GM21447 (cell line): ENCODE measurements at regions not wholly inside any gene's neighbourhood (a gene's known extent, or its start where the extent isn't known, plus 50 kb on each side); places are given as distances from the start of the nearest gene placed in this dataset.

ENCODE experiments used
- ATAC-seq: cut with Tn5 transposase; IDR thresholded peaks from one replicate; pipeline ENCODE4 v1.9.1; 2021; ENCODE audit not compliant: unreplicated experiment

DNA sequence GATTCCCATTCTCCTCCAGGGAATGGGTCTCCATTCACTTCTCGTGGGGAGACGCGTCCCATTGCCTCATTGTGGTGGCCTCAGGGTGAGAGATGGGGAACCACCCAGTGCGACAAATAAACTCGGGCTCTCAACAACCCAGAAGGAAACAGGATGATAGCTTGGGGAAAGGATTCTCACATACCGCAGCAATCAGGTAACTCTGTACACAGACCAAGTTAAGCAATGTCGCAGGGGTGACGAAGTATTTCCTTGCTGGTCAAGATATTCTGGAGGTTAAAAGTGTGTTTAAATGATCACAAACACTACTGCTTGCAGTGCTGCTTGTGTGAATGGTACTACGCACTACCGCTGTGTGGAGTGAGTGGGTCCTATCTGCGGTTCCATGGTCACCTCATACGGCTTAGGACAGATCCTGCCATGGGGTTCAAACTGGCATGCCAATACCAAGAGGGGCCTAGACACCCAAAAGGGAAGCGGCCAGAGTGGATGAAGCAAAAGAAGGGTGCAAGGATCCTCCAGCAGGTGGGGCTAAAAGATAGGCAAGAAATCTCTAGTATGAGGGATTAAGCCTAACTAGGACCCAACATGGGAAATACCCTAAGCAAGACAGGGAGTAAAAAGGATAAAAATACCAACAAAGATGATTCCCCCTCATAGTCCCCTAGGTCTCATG is 143.8 kb upstream of the TMEM106B start:
- ATAC-seq = peak; percentile 79

DNA sequence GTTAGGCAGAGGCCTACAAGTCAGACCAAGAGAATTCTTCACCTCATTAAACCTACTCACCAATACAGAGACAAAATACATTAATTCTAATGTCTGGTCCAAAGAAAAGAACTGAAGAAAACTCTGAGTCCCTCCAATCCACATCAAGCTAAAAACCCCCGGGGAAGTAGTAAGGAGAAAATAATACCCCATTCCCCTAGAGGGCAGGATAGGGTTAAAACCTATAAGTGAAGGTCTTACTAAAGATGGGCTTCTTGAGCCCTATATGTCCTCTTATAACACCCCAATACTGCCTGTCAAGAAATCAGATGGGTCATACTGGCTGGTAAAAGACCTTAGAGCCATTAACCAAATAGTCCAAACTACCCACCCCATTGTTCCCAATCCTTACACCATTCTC is 141.3 kb upstream of the TMEM106B start:
- ATAC-seq = no peak

DNA sequence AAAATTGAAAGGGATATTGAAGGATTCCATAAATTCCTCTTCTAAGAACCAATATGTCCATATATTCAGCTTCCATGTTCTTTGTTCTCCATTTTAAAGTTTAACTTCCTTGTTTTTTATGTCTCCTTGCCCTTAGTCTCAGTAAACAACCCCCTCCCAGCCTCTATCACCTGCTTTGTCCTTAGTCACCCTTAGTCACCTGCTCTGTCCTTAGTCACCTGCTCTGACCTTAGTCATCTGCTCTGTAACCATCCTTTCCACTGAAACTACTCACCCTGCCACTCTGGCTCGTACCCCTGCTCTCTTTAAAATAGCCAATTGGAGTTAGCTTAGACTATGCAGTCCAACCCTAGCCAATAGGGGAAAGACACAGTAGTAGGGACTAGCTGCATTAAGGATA is 136.2 kb upstream of the TMEM106B start:
- no peak for ATAC-seq

DNA sequence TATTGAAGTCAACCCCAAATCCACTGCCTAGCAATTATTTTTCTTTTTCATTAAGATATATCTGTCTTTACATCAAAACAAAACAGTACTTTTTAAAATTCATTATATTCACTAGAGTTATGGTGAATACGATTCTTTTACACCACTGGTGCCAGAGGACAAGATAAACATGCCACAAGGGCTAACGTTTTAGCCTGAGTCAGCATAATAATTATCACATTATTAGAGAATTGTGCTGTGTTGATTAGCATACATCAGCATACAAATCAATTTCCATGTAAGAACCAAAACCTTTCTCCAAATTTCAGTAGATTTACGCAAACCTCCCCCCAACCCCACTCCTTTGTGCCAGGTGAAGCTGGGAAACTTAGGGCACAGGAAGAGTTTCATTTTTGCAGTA is 131.1 kb upstream of the TMEM106B start:
- no peak for ATAC-seq

DNA sequence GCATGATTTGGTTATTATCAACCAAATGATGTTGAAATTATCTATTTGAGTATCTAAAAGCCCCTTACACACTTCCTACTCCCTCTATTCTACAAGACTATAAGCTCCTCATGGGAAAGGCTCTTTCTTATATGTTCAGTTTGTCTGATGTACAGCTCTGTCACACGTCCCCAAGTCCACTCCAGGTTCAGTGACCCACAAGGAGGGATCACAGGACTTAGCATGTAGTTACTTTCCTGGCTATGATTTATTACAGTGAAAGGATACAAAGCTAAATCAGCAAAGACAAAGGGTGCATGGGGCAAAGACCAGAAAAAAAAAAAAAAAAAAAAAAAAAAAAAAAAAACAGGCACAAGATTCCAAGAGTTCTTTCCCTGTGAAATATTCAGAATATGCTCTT is 125.6 kb upstream of the TMEM106B start:
- ATAC-seq = no peak

DNA sequence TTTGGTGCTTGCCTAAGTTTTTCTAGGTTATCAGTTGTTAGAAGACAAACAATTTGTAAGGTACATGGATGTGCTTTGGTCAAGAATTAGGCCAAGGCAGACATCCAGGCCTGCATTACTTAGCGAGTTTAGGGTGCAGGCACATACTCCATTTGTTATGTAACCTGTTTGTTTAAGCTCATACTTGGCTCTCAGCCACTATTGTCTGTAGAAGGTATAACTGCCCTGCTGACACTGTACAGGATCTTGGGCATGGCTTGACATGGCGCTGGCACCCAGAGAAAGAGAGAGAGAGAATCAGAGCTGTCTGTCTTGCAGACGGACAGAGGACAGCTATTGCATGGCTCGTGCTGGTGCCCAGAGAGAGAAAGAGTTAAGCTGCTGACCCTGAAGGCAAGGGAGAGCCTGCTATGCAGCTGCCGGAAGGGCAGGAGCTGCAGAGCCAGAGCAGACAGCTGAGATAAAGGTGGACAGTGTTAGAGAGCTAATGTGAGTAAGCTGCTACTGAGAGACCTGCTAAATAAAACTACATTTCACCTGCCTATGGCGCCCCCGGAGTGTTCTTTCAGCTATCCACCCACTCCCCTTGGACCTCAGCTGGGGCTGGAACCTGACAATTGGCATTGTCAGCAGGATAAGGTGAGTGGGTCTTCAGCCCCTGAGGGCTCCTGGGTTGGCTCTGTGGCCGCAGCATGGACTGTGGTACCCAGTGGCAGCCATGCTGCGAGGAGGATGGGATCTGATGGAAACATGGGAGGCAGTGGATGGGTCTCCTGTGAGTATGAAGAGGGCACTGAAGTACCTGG is 120.9 kb upstream of the TMEM106B start:
- ATAC-seq = no peak

DNA sequence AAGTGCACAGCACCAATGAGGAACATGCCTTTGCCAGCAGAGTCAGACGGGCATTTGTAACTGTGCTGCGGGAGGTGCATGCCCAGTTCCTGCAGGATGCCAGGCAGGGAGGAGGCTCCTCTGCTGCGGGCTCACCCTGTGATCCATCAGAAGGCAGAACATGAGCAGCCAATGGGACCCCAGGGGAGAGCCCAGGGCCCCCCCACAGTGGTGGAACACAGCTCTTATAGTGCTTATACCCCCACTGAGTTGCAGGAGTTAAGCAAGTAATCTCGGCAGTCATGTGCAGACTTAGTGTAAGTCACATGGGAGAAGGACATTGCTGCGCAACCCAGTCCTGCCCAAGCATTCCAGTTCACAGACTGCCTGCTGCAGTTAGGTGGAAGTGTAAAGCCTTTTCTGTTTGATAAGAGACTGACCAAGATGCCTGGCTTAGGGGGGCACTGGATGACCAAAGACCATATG is 120.3 kb upstream of the TMEM106B start:
- no peak for ATAC-seq

DNA sequence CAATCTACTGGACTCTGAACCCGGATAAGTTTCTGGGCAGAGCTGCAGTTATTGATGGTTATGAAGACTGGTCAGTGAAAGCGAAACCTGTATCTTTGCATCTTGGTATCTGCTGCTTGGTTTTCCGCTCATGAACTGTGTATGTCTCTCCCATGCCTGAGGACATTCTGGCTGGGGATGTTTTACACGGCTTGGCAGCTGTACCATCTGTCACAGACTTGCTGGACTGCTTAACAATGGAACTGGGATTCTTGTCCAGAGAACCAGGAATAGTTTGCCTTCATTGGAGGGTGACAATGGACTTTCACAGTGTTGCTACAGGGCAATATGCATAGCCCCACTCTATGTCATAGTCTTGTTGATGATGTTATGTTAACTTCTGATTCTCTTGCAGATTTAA is 119.9 kb upstream of the TMEM106B start:
- ATAC-seq = no peak

DNA sequence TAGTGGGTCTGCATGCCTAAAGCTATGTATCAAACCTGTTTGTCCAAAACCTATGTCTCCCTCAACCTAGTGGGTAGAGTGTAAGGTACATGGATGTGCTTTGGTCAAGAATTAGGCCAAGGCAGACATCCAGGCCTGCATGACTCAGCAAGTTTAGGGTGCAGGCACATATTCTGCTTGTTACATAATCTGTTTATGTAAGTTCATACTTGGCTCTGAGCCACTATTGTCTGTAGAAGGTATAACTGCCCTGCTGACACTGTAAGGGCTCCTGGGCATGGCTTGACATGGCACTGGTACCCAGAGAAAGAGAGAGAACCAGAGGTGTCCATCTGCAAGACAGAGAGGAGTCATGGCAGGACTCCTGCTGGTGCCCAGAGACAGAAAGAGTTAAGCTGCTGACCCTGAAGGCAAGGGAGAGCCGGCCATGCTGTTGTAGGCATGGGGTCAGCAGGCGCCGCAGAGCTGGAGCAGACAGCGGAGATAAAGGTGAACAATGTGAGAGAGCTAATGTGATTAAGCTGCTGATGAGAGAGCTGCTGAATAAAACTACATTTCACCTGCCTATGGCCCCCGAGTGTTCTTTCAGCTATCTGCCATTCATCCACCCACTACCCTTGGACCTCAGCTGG is 118.5 kb upstream of the TMEM106B start:
- ATAC-seq = no peak

DNA sequence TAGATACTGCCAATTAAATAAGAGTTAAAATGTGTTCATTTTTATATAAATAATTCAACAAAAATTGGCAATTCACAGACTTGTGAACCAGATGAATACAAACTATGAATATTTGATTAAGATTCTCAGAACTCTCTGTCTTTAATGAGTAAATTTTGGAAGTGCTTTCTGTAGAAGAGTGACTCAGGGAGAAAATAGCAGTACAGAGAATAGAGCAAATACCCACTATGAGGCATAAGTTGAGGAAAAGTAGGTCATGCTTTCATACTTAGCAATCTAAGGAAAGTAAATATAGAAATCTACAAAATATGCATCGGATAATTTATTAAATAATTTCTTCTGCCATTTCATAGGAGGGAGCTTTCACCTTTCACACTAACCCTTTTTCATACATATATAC is 117.7 kb upstream of the TMEM106B start:
- no peak for ATAC-seq

DNA sequence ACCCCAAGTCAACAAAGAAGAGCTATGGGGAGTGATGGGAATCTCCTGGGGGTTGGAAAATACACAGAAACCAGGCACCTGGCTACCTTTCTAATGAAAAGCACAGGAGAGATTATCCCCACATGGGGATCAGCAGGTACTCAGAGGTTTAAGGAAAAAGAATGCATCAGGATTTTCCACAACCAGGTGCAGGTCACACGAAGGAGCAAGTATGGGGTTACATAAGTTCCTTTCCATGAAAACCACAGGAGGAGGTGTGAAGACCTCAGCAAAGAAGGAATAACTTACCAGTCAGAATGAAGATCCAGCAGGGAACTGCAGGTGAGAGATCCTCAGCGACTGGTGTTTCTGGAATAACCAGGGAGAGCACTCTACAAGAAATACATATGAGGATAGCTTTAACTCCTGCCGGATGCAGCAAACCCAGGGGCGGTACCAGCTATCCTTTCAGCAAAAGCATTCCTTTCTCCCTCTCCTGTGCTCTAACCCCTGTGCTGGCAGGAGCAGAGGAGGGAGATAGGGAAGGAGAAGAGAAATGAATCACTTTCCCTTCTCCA is 116.7 kb upstream of the TMEM106B start:
- no peak for ATAC-seq

DNA sequence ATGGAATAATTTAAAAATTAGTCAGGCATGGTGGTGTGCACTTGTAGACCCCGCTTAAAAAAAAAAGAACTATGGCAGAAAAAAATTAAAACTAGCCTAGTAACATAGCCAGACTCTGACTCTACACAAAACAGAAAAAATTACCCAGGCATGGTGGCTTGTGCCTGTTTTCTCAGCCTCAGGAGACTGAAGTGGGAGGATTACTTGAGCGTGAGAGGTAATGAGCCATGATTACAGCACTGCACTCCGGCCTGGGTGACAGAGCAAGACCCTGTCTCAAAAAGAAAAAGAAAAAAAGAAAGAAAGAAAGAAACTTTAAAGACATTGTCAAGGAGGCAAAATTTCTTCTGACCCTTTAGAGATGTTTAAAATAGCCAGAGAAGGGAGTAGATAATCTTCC is 109.0 kb upstream of the TMEM106B start:
- no peak for ATAC-seq

DNA sequence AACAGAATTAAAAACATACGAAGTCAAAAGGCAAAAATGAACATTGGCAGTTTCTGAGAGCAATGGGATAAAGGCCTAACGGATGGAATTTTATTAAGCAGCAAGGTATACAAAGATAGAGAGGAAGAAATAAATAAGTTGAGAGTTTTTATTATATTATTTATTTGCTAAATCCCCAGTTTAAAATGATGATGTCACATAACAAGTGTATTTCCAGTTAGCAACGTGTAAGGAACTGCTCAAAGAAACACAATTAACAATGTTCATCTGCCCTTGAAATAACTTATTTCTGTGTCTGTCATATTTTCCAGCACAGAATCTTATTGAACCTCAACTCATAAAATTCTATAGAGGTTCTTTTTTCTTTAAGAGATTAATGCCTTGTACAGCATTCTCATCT is 108.6 kb upstream of the TMEM106B start:
- no peak for ATAC-seq

DNA sequence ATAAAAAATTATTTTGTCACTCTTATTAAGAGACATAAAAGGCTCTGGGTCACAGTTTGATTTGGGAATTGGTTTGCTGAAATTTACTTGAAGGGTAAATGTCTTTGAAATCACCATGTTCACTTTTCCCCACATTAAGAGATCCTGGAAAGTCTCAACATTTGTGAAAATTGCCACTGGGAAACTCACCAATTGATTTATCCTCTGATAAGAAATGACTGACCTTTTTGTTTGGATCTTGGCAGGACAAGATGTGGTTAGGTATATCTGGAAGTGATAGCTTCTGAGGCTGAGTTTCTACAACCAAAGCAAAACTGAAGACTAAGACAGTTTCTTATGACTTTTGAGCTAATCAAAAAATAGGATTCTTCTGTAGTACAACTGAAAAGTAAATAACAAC is 107.1 kb upstream of the TMEM106B start:
- ATAC-seq = no peak

DNA sequence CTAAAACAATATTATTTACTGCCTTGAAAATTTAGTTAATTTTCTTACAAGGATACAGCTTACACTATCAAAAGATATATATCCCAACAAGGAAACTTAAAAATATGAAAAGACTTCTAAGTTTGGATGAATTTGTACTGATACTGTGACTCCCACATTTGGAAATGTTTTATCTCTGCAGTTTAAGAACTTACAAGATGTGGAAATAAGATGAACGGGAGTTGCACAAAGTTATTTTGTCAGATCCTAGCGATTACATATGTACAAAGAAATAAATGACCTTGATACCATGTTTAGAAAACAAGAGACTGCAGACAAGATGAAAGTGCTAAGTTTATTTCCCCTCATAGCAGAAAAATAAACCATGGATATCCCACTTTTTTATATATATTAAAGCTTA is 103.7 kb upstream of the TMEM106B start:
- no peak for ATAC-seq

DNA sequence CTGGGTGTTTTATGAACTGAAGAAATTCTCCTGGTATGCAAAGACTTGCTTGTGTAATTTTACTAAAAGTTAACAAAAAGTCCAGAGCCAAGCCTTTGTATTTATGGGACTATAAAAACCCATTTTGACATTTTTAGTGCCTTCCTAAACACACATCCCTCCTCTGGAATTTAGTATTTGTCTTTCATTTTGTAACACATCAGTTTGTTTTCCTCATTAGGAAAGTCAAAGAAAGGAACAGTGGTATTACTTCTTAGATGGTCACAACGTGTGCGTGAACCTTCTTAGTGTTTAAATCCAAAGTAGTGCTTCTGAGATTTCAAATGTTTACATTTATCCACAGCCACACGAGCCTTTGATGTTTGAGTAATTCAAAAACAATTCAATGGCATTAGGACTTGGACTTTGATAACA is 103.2 kb upstream of the TMEM106B start:
- ATAC-seq = no peak

DNA sequence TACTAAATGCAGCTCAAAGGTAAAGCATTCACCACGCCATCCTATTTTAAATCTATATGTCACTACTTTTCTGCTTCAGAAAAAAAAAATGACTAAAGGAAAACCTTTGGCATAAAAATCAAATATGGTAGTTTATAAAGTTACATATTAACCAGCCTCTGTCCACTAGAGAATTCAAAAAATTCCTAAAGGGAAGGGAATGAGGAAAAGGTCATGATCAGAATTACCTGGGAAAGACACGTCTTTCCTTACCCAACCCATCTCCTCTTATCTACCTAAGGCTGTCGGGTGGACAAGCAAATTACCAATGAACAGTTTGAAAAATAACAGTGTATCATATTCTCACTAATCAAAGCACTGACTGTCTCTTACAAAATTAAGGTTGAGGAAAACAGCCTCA is 100.7 kb upstream of the TMEM106B start:
- ATAC-seq = no peak

DNA sequence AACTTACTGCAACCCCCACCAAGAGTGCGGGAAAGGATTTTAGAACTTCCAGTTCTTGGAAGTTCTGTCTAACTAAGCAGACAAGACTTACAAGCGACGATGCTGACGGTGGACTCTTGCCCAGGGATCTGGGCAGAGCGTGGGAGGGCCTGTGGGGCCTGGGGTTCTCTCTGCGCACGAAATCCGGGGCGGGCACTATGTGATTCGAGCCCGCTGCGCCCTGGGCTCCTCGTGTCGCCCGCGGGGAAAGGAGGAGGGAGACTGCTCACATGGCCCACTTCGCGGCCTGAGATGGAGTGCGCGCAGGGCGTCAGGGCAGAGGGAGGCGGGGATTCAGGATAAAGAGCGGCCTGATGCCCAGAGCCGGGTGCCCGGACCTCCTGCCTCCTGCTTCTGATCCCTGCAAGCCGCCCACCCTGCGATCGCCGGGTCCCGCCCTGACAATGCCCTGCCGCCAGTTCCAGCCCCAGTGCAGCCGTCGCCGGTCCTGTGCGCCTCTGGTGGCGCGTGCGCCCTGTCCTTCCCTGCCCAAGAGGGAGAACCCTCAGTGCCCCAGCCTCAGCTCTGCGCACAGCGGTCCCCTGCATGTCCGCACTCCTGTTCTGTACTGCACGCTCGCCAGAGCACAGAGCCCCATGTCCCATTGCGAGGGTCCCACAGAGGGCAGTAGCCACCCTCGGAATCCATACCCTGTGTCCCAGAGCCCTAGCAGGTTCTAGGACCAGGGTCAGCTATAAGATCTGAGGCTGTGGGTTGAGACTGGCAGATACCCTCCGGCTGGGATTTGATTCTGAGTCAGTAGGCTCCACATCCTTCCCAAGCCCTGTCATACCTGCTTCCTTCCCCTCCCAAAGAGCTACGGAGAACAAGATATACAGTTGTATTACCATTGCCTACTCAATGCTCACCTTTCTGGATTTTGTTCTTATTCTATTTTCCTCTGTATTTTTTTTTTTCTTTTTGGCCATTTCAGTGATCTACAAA is 99.4 kb upstream of the TMEM106B start:
- no peak for ATAC-seq

DNA sequence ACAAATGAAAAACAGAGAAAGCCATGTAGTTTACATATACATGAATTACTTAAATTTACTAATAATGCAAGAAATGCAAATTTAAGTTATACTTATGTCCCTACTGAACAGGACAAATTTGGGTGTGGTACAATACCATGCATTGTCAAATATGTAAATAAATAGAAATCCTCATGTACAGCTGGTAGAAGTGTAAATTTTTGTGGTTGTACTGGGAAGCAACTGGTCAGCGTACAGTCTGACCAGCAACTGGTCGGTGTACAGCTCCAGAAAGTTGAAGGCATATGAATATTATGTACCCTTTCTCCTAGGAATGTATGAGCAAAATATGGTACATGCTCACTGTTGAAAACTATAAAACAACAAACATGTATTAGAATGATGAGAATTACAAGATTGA is 93.9 kb upstream of the TMEM106B start:
- ATAC-seq = no peak

DNA sequence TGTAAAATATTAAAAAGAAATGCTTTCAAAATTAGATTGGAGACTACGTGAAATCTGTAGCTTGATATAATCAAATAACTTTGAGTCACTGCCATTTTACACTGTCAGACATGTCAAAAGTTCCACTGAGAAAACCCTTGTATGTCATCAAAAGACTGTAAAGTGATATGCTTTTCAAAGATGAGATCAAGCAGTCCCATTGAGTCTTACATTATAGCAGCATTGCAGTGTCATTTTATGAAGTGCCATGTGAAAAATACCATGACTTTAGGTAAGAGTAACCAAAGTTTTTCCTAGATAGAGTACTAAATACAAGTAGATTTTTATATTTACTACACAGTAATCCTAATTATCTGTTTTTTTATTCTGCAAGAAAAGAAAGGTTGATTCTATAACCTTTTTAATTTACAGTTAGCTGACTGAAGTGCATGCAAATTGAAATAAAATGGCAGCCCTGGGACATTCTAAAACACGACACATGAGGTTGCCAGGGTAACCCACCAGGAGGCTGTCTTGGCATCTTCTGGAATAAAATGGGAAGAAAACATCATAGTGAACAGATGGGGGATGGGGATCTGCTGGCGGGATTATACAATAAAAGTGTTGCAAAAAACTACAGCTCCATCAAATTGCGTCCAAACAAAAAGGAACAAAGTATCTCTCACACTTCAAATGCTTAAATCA is 91.3 kb upstream of the TMEM106B start:
- ATAC-seq = no peak
